GM23338 (cell line): ENCODE measurements at regions not wholly inside any gene's neighbourhood (a gene's known extent, or its start where the extent isn't known, plus 50 kb on each side); places are given as distances from the start of the nearest gene placed in this dataset.
A peak's percentile ranks its signal among the peaks of the same experiment; 100 is the strongest.

ENCODE experiments used
- ATAC-seq: fragments of 200-7000 bp; cut with Tn5 transposase; 3 replicates; pipeline ENCODE4 v1.9.1; 2020
- DNase-seq: peaks from one replicate; pipeline ENCODE4 v3.0.0-alpha.2; 2015; ENCODE audit warnings: low spot score
- H2AFZ ChIP-seq: fragments of 200-600 bp; sonication (generic); 2 replicates; pipeline ENCODE4 v1.8.0; 2016; ENCODE audit warnings: antibody characterized with exemption, mild to moderate bottlenecking, moderate library complexity
- H3F3A ChIP-seq: fragments of 200-600 bp; sonication (generic); replicated peaks from 2 replicates; pipeline ENCODE4 v1.8.0; 2017; ENCODE audit warnings: antibody characterized with exemption, mixed run types, low read depth
- H3K27ac ChIP-seq: fragments of 200-600 bp; sonication (generic); 2 replicates; pipeline ENCODE4 v1.6.1; 2016; ENCODE audit warnings: low read depth
- H3K27me3 ChIP-seq: fragments of 200-600 bp; sonication (generic); 2 replicates; pipeline ENCODE4 v1.8.0; 2016; ENCODE audit warnings: mild to moderate bottlenecking, mixed run types, moderate library complexity; ENCODE audit not compliant: insufficient read depth
- H3K36me3 ChIP-seq: fragments of 200-600 bp; sonication (generic); 2 replicates; pipeline ENCODE4 v1.8.0; 2016; ENCODE audit warnings: mild to moderate bottlenecking; ENCODE audit not compliant: insufficient read depth
- H3K4me1 ChIP-seq: fragments of 200-600 bp; sonication (generic); 2 replicates; pipeline ENCODE4 v1.8.0; 2016; ENCODE audit warnings: mild to moderate bottlenecking, moderate library complexity; ENCODE audit not compliant: insufficient read depth
- H3K4me2 ChIP-seq: fragments of 200-600 bp; sonication (generic); 2 replicates; pipeline ENCODE4 v1.7.1; 2017; ENCODE audit warnings: mixed run types
- H3K4me3 ChIP-seq: fragments of 200-600 bp; sonication (generic); 2 replicates; pipeline ENCODE4 v1.6.1; 2016; ENCODE audit warnings: mixed run types
- H3K79me2 ChIP-seq: fragments of 200-600 bp; sonication (generic); replicated peaks from 2 replicates; pipeline ENCODE4 v1.8.0; 2017; ENCODE audit warnings: mild to moderate bottlenecking; ENCODE audit not compliant: insufficient read depth
- H3K9me2 ChIP-seq: fragments of 200-600 bp; sonication (generic); 2 replicates; pipeline ENCODE4 v1.8.0; 2017; ENCODE audit not compliant: insufficient read depth
- H4K20me1 ChIP-seq: fragments of 200-600 bp; sonication (generic); replicated peaks from 2 replicates; pipeline ENCODE4 v1.8.0; 2017; ENCODE audit warnings: mild to moderate bottlenecking; ENCODE audit not compliant: insufficient read depth
- H3K27ac Mint-ChIP-seq: 2 replicates; pipeline ENCODE4 v1.8.0; 2020; ENCODE audit warnings: inconsistent platforms, mild to moderate bottlenecking, moderate library complexity, mixed read lengths
- H3K27me3 Mint-ChIP-seq: 3 replicates; pipeline ENCODE4 v1.8.0; 2022; ENCODE audit warnings: low read depth, mild to moderate bottlenecking, moderate library complexity, mixed read lengths, inconsistent platforms; ENCODE audit not compliant: insufficient read depth, poor library complexity
- H3K36me3 Mint-ChIP-seq: 3 replicates; pipeline ENCODE4 v1.8.0; 2021; ENCODE audit warnings: low read depth, mild to moderate bottlenecking, inconsistent platforms, moderate library complexity, mixed read lengths
- H3K4me1 Mint-ChIP-seq: 3 replicates; pipeline ENCODE4 v1.8.0; 2020; ENCODE audit warnings: mild to moderate bottlenecking, inconsistent platforms, mixed read lengths
- H3K4me3 Mint-ChIP-seq: 3 replicates; pipeline ENCODE4 v1.8.0; 2021; ENCODE audit warnings: moderate library complexity, mild to moderate bottlenecking, inconsistent platforms, mixed read lengths
- H3K9me3 Mint-ChIP-seq: 3 replicates; pipeline ENCODE4 v1.8.0; 2020; ENCODE audit warnings: moderate library complexity, mild to moderate bottlenecking, inconsistent platforms, mixed read lengths
- CREB1 ChIP-seq: fragments of 250-450 bp; sonication (Bioruptor Pico); IDR thresholded peaks from 2 replicates; pipeline ENCODE4 v1.5.0; 2020; ENCODE audit warnings: low read depth, mild to moderate bottlenecking, moderate library complexity
- EZH2 ChIP-seq: fragments of 200-600 bp; sonication (generic); IDR thresholded peaks from one replicate; pipeline ENCODE4 v1.8.0; 2017; ENCODE audit warnings: antibody characterized with exemption, mild to moderate bottlenecking, low read depth; ENCODE audit not compliant: unreplicated experiment
- EZH2phosphoT487 ChIP-seq: fragments of 200-600 bp; sonication (generic); IDR thresholded peaks from one replicate; pipeline ENCODE4 v1.8.1; 2018; ENCODE audit warnings: antibody characterized with exemption; ENCODE audit not compliant: unreplicated experiment
- NANOG ChIP-seq: IDR thresholded peaks from 2 replicates; pipeline ENCODE4 v1.6.1; 2016; ENCODE audit warnings: antibody characterized with exemption, borderline replicate concordance
- POLR2AphosphoS5 ChIP-seq: IDR thresholded peaks from 2 replicates; pipeline ENCODE4 v1.6.1; 2016; ENCODE audit warnings: antibody characterized with exemption, low read depth
- ZNF114 ChIP-seq: fragments of 250-450 bp; sonication (Bioruptor Pico); IDR thresholded peaks from 2 replicates; pipeline ENCODE4 v1.5.0; 2020; ENCODE audit warnings: mild to moderate bottlenecking, moderate library complexity
- TF ChIP-seq, protein P1 (sequence below): fragments of 250-450 bp; sonication (Bioruptor Pico); IDR thresholded peaks from 2 replicates; pipeline ENCODE4 v1.5.0; 2020; ENCODE audit warnings: mild to moderate bottlenecking, moderate library complexity
- TF ChIP-seq, protein P2 (sequence below), 2 experiments: fragments of 200-600 bp in 1 of 2; sonication (generic) in 1 of 2; conservative IDR thresholded peaks; 2 replicates each; pipeline versions ENCODE4 v1.5.1 to v1.6.1; 2016 to 2017; ENCODE audit warnings: antibody characterized with exemption in 2 of 2, low read depth in 2 of 2, mild to moderate bottlenecking in 2 of 2, moderate library complexity in 1 of 2
- TF ChIP-seq, protein P3 (sequence below): IDR thresholded peaks from 2 replicates; pipeline ENCODE4 v1.6.1; 2016; ENCODE audit warnings: antibody characterized with exemption

DNA sequence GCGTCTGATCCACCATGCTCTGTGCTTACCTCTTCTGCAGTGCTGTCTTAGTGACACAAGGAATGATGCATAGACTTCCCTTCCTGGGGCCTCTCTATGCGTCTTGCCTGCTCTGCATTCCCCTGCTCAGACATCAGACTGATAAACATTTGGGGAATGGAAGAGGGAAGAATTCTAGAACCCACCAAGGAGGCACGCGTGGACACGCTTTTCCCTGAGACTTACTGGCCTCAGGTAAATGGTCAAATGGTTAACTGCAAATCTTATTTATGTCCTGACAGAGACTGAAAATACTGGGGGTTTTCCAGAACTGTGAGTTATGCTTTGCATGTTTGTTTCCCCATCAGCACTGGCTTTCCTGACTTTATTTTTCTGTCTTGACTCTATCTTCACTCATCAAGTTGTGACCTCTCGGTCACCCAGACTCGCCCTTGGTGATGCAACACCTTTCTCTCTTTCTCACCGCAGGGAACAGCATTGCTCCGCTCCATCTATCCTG lies 285.9 kb upstream of the FZD8 start (continued):
- TF ChIP-seq, protein P1, sequence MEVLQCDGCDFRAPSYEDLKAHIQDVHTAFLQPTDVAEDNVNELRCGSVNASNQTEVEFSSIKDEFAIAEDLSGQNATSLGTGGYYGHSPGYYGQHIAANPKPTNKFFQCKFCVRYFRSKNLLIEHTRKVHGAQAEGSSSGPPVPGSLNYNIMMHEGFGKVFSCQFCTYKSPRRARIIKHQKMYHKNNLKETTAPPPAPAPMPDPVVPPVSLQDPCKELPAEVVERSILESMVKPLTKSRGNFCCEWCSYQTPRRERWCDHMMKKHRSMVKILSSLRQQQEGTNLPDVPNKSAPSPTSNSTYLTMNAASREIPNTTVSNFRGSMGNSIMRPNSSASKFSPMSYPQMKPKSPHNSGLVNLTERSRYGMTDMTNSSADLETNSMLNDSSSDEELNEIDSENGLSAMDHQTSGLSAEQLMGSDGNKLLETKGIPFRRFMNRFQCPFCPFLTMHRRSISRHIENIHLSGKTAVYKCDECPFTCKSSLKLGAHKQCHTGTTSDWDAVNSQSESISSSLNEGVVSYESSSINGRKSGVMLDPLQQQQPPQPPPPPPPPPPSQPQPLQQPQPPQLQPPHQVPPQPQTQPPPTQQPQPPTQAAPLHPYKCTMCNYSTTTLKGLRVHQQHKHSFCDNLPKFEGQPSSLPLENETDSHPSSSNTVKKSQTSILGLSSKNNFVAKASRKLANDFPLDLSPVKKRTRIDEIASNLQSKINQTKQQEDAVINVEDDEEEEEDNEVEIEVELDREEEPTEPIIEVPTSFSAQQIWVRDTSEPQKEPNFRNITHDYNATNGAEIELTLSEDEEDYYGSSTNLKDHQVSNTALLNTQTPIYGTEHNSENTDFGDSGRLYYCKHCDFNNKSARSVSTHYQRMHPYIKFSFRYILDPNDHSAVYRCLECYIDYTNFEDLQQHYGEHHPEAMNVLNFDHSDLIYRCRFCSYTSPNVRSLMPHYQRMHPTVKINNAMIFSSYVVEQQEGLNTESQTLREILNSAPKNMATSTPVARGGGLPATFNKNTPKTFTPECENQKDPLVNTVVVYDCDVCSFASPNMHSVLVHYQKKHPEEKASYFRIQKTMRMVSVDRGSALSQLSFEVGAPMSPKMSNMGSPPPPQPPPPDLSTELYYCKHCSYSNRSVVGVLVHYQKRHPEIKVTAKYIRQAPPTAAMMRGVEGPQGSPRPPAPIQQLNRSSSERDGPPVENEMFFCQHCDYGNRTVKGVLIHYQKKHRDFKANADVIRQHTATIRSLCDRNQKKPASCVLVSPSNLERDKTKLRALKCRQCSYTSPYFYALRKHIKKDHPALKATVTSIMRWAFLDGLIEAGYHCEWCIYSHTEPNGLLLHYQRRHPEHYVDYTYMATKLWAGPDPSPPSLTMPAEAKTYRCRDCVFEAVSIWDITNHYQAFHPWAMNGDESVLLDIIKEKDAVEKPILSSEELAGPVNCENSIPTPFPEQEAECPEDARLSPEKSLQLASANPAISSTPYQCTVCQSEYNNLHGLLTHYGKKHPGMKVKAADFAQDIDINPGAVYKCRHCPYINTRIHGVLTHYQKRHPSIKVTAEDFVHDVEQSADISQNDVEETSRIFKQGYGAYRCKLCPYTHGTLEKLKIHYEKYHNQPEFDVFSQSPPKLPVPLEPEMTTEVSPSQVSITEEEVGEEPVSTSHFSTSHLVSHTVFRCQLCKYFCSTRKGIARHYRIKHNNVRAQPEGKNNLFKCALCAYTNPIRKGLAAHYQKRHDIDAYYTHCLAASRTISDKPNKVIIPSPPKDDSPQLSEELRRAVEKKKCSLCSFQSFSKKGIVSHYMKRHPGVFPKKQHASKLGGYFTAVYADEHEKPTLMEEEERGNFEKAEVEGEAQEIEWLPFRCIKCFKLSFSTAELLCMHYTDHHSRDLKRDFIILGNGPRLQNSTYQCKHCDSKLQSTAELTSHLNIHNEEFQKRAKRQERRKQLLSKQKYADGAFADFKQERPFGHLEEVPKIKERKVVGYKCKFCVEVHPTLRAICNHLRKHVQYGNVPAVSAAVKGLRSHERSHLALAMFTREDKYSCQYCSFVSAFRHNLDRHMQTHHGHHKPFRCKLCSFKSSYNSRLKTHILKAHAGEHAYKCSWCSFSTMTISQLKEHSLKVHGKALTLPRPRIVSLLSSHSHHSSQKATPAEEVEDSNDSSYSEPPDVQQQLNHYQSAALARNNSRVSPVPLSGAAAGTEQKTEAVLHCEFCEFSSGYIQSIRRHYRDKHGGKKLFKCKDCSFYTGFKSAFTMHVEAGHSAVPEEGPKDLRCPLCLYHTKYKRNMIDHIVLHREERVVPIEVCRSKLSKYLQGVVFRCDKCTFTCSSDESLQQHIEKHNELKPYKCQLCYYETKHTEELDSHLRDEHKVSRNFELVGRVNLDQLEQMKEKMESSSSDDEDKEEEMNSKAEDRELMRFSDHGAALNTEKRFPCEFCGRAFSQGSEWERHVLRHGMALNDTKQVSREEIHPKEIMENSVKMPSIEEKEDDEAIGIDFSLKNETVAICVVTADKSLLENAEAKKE (CRISPR knock-in tag): no peak
- TF ChIP-seq EZH2phosphoT487 (no peak), POLR2AphosphoS5 (no peak), EZH2 (no peak), ZNF114 (CRISPR knock-in tag) (no peak), NANOG (no peak), CREB1 (CRISPR knock-in tag) (no peak)
- TF ChIP-seq, protein P2, sequence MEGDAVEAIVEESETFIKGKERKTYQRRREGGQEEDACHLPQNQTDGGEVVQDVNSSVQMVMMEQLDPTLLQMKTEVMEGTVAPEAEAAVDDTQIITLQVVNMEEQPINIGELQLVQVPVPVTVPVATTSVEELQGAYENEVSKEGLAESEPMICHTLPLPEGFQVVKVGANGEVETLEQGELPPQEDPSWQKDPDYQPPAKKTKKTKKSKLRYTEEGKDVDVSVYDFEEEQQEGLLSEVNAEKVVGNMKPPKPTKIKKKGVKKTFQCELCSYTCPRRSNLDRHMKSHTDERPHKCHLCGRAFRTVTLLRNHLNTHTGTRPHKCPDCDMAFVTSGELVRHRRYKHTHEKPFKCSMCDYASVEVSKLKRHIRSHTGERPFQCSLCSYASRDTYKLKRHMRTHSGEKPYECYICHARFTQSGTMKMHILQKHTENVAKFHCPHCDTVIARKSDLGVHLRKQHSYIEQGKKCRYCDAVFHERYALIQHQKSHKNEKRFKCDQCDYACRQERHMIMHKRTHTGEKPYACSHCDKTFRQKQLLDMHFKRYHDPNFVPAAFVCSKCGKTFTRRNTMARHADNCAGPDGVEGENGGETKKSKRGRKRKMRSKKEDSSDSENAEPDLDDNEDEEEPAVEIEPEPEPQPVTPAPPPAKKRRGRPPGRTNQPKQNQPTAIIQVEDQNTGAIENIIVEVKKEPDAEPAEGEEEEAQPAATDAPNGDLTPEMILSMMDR (conservative IDR thresholded peaks at IDR 0.05; ENCODE audit: low read depth in 2 of 2): no peak

DNA sequence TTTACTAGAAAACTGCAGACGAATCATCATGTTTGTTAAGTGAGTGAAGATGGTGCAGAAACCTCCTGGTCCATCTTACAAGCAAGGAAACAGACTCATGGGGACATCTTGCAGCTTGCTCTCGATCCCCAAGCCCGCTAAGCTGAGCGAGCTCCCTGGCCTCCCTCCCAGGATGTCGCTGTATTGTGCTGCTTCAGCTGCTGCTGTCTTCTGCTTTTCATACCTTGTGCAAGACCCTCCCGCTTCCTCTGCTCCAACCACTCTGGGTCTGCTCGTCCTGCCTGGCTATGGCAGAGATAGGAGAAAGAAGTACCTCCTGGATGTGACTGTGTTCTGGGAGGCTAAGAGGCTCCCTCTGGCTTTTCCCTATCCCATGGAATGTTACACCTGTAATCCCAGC lies 285.2 kb upstream of the FZD8 start:
- Mint-ChIP-seq H3K27ac (no peak overlapping the region), H3K36me3 (no peaks in the 10 kb centered on the region)
- peak; percentile 41; the same call in 2 of the 3 replicates for ATAC-seq
- no peak for TF ChIP-seq NANOG
- no peak for TF ChIP-seq POLR2AphosphoS5
- no peak for TF ChIP-seq ZNF114 (CRISPR knock-in tag)
- TF ChIP-seq CREB1 (CRISPR knock-in tag): no peak
- TF ChIP-seq, protein P3, sequence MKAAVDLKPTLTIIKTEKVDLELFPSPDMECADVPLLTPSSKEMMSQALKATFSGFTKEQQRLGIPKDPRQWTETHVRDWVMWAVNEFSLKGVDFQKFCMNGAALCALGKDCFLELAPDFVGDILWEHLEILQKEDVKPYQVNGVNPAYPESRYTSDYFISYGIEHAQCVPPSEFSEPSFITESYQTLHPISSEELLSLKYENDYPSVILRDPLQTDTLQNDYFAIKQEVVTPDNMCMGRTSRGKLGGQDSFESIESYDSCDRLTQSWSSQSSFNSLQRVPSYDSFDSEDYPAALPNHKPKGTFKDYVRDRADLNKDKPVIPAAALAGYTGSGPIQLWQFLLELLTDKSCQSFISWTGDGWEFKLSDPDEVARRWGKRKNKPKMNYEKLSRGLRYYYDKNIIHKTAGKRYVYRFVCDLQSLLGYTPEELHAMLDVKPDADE: no peak
- TF ChIP-seq, protein P2 (conservative IDR thresholded peaks at IDR 0.05; ENCODE audit: low read depth in 2 of 2): no peak

More for the DNA sequence above, 285.2 kb upstream of the FZD8 start:
- no peaks in the 10 kb centered on the region for H3K27me3 ChIP-seq
- peaks cover 8% of the 10 kb centered on the region for H3K4me1 ChIP-seq
- Mint-ChIP-seq H3K4me1 (peaks cover 36% of the 10 kb centered on the region), H3K4me3 (no peak overlapping the region), H3K27me3 (peaks cover 3% of the 10 kb centered on the region), H3K9me3 (no peaks in the 10 kb centered on the region)
- no peak overlapping the region for H3K4me3 ChIP-seq
- no peak for DNase-seq
- H3K79me2 ChIP-seq: no peaks in the 10 kb centered on the region
- H3K4me2 ChIP-seq: no peak overlapping the region
- H4K20me1 ChIP-seq: no peaks in the 10 kb centered on the region
- no peak overlapping the region for H3K27ac ChIP-seq
- H3F3A ChIP-seq: no peaks in the 10 kb centered on the region
- H2AFZ ChIP-seq: no peak overlapping the region
- no peaks in the 10 kb centered on the region; the same call in 1 of the 2 replicates for H3K9me2 ChIP-seq
- no peaks in the 10 kb centered on the region for H3K36me3 ChIP-seq
